Activated T-cell treated with anti-CD3 and anti-CD28 coated beads, Interleukin-2, amount 50 U/mL, for 72 hours (primary cell): ENCODE measurements at regions not wholly inside any gene's neighbourhood (a gene's known extent, or its start where the extent isn't known, plus 50 kb on each side); places are given as distances from the start of the nearest gene placed in this dataset.

ENCODE experiments used
- ATAC-seq, 2 donors: fragments of 150-1000 bp; cut with Tn5 transposase; replicated peaks in 1 of 2; 2 replicates each; pipeline ENCODE4 v1.10.0; 2021; ENCODE audit warnings: moderate library complexity in 2 of 2, mild to moderate bottlenecking in 1 of 2
- DNase-seq, 2 donors: peaks; one replicate each; pipeline ENCODE4 v3.0.0; 2021 to 2022; ENCODE audit warnings: mixed read lengths in 1 of 2
- H3K27ac Mint-ChIP-seq: one replicate; pipeline ENCODE4 v1.8.0; 2022; ENCODE audit warnings: mild to moderate bottlenecking, moderate library complexity, mixed read lengths
- H3K27me3 Mint-ChIP-seq: one replicate; pipeline ENCODE4 v1.8.0; 2022; ENCODE audit warnings: low read depth, mixed read lengths
- H3K36me3 Mint-ChIP-seq, 2 donors: one replicate each; pipeline ENCODE4 v1.8.0; 2022; ENCODE audit warnings: mixed read lengths in 2 of 2, mild to moderate bottlenecking in 1 of 2; ENCODE audit not compliant: insufficient read depth in 2 of 2
- H3K4me1 Mint-ChIP-seq: one replicate; pipeline ENCODE4 v1.8.0; 2022; ENCODE audit warnings: low read depth, mixed read lengths
- H3K4me3 Mint-ChIP-seq, 2 donors: one replicate each; pipeline ENCODE4 v1.8.0; 2022; ENCODE audit warnings: mild to moderate bottlenecking in 2 of 2, mixed read lengths in 2 of 2, moderate library complexity in 2 of 2
- H3K9me3 Mint-ChIP-seq, 2 donors: one replicate each; pipeline ENCODE4 v1.8.0; 2022; ENCODE audit warnings: mixed read lengths in 2 of 2

DNA sequence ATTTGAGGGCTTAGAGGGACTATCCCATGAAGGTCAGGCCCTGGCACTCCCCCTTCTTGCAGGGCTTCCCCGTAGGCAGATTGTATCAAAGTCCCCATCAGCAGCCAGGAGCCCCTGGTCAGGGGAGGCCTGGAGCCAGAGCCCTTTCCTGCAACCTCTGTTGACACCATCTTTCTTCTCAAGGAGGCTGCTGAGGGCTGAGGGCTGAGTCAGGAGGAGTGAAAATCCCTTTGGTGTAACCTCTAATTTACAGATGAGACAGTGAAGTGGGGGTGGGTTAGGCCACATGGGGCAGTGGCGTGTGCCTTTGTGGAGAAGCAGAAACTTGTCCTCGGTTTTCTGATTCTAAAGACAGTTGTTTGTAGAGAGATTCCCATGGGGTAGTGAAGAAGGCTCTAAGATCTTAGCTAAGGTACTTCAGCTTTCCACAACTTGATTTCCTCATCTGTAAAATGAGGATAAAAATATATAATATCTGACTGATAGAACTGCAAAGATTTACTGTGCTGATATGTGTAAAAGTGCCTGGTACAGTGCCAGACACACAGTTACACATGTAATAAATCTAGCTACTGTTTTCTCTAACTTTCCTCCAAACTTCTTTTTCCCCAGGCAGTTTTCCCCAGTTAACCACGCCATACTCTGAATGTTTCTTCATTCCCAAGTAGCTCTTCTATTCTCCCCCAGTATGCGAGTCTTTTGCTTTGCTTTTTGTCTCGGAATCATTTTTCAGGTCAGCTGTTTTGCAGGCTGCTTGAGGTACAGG is 249.4 kb upstream of the TPM1 start:
- peaks cover 8% of the 10 kb centered on the region for H3K27me3 Mint-ChIP-seq
- no peak overlapping the region for H3K27ac Mint-ChIP-seq
- no peaks in the 10 kb centered on the region for H3K4me1 Mint-ChIP-seq
- no peaks in the 10 kb centered on the region for H3K9me3 Mint-ChIP-seq
- no peaks in the 10 kb centered on the region for H3K36me3 Mint-ChIP-seq
- ATAC-seq (no peak), DNase-seq (no peak)
- no peak overlapping the region for H3K4me3 Mint-ChIP-seq

DNA sequence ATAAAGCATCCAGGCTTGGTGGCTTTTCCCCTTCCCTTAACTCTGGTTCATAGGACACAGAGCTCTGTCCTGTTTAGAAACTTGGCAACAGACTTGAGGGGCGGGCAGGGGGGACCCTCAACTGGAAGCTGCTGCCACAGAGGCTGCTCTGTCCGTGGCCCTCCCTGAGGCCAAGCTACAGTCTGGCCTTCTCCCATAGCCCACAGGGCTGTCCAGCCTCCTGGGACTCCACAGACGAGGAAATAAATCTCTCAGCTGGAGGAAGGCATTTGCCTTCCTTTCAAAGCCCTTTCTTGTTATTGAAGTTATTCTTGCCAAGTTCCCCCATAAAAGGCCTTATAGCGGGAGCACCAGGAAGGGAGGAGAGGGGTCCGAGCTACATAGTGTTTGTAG is 248.8 kb upstream of the TPM1 start:
- H3K27me3 Mint-ChIP-seq, result peaks cover 8% of the 10 kb centered on the region
- H3K9me3 Mint-ChIP-seq, result no peaks in the 10 kb centered on the region
- ATAC-seq (no peak), DNase-seq (no peak)
- no peaks in the 10 kb centered on the region for H3K36me3 Mint-ChIP-seq
- H3K4me1 Mint-ChIP-seq, result no peaks in the 10 kb centered on the region
- no peak overlapping the region for H3K27ac Mint-ChIP-seq
- H3K4me3 Mint-ChIP-seq, result no peak overlapping the region

DNA sequence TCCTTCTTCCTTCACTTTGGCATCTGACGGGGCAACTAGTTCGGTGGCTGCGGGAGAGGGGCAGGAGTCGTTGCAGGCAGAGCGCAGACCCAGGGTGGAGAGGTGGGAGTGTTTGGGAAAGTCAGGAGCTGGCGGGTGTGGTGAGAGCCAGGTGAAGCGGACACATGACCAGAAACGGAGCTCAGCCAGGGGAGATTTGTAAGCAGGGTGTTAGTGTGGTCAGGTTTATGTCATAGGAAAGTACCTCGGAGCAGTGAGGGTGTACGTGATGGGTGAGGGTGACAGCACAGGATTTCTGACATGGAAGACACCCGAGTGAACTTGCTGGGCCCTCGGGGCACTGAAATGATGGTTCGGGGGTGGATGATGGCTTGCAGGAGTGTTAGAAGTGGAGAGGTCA is 247.4 kb upstream of the TPM1 start:
- H3K4me3 Mint-ChIP-seq, result no peak overlapping the region
- no peaks in the 10 kb centered on the region for H3K36me3 Mint-ChIP-seq
- peaks cover 4% of the 10 kb centered on the region for H3K27me3 Mint-ChIP-seq
- no peak overlapping the region for H3K27ac Mint-ChIP-seq
- H3K4me1 Mint-ChIP-seq, result no peaks in the 10 kb centered on the region
- ATAC-seq, result no peak
- no peak for DNase-seq
- no peaks in the 10 kb centered on the region for H3K9me3 Mint-ChIP-seq

DNA sequence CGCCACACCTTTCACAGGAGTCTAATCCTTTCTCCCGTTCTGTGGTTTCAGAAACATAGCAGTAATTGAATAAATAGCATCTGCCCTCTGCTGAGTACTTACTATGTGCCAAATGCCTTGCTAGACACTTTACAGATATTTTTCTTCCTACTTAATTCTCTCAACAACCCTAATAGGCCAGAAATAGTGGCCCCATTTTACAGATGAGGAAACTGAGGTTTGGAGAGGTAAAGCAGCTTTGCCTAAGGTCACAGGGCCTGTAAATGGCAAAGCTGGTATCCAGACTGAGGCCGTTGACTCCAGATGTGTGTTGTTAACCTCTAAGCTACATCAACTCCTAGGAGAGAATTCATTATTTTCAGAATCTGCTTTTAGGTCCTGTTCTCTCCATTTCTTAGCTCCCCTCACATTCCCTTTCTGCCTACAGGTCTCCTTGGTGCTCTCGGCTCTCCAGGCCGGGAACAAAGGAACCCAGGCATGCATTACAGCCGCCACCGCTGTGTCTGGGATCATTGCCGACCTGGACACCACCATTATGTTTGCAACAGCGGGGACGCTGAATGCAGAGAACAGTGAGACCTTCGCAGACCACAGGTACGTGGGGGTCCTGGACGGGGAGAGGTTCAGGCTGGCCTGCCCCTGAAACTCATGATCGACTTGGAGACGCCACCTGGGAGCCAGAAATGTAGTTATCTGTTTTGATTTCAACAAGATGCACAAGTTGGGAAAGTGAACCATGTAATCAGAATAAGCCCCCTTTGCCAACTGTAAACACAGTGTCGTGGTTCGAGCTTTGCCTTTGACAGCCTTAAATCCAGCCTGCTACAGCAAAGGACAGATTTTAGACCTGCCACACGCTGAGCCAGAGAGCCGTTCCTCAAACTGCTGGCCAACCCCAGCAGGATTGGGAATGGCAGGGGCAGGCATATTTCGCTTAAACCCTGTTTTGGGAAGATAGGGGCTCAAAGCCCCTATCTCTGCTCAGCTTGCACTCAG is 246.5 kb upstream of the TPM1 start:
- H3K9me3 Mint-ChIP-seq, result no peaks in the 10 kb centered on the region
- H3K36me3 Mint-ChIP-seq, result no peaks in the 10 kb centered on the region
- DNase-seq (no peak), ATAC-seq (no peak)
- H3K4me3 Mint-ChIP-seq, result no peak overlapping the region
- H3K27me3 Mint-ChIP-seq, result no peaks in the 10 kb centered on the region
- no peak overlapping the region for H3K27ac Mint-ChIP-seq
- H3K4me1 Mint-ChIP-seq, result no peaks in the 10 kb centered on the region

DNA sequence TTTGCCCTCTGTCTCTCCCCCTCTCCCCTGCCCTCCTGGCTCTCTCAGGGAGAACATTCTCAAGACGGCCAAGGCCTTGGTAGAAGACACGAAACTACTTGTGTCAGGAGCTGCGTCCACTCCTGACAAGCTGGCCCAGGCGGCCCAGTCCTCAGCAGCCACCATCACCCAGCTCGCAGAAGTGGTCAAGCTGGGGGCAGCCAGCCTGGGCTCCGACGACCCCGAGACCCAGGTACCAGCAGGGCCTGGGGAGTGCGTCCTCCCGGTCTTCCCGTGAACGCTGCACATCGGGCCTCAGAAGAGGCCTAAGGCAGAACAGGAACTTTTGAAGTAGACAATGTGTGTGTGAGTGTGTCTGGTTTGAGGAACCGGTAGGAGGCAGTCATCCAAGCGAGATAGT is 245.4 kb upstream of the TPM1 start:
- H3K27me3 Mint-ChIP-seq, result no peaks in the 10 kb centered on the region
- DNase-seq (no peak), ATAC-seq (no peak)
- H3K27ac Mint-ChIP-seq, result no peak overlapping the region
- H3K36me3 Mint-ChIP-seq, result no peaks in the 10 kb centered on the region
- H3K4me3 Mint-ChIP-seq, result no peak overlapping the region
- H3K4me1 Mint-ChIP-seq, result no peaks in the 10 kb centered on the region
- H3K9me3 Mint-ChIP-seq, result no peaks in the 10 kb centered on the region

DNA sequence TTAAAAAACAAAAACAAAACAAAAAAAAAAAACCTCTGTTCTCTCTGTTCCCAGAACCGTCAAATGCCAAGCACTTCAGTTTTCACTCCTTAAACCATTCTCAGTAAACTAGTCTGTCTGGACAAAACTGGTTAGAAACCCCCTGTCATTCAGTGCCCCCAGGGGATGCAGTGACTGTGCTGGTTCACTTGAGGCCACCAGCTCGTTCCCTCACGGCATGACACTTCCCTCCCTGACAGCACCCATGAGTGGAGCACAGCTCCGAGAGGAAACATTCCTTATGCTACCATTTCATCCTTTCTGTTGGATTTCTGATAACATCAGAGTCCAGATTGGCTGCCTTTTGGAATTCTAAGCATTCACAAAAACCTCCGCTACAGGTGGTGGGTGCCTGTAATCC is 244.0 kb upstream of the TPM1 start:
- no peaks in the 10 kb centered on the region for H3K9me3 Mint-ChIP-seq
- no peak overlapping the region for H3K4me3 Mint-ChIP-seq
- DNase-seq (no peak), ATAC-seq (no peak)
- H3K36me3 Mint-ChIP-seq, result no peaks in the 10 kb centered on the region
- no peak overlapping the region for H3K27ac Mint-ChIP-seq
- H3K27me3 Mint-ChIP-seq, result no peaks in the 10 kb centered on the region
- H3K4me1 Mint-ChIP-seq, result no peaks in the 10 kb centered on the region

DNA sequence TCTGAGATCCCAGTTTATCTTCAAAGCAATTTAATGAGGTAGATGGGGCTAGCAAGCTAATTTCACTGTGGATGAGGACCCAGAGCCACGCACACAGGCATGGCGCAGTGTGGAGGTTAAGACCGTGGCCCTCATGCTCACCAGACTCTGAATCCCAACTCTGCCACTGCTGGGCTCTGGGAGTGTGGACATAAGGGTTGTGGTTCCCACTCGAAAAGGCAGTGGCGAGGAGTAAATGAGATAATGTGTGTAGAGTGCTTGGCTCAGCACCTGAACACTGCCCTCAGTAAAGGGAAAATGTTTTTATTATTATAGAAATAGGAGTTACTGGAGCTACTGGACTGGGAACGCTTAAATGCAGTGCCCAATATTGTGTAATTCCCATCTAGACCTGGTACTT is 243.5 kb upstream of the TPM1 start:
- no peaks in the 10 kb centered on the region for H3K27me3 Mint-ChIP-seq
- DNase-seq, result no peak
- H3K4me3 Mint-ChIP-seq, result no peak overlapping the region
- no peaks in the 10 kb centered on the region for H3K9me3 Mint-ChIP-seq
- H3K27ac Mint-ChIP-seq, result no peak overlapping the region
- H3K4me1 Mint-ChIP-seq, result no peaks in the 10 kb centered on the region
- no peak for ATAC-seq
- H3K36me3 Mint-ChIP-seq, result no peaks in the 10 kb centered on the region

DNA sequence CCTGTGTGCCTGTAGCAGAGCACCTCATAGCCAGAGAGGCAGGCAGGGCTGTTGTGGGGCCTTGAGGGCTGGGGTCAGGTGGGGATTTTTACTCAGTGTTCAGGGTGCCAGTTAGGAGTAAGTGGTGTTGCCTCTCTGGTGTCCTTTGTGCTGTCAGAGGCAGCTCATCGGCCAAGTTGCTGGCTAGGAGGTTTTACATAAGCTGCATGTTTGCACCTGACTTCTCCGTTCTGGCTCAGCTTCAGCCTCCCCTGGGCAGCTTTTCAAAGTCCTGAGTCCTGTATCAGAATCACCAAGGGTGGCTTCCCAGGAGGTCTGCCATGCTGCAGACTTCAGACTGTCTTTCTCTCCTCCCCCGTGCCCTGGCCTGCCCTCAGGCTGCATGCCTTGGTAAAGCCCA is 242.6 kb upstream of the TPM1 start:
- H3K27ac Mint-ChIP-seq, result no peak overlapping the region
- no peaks in the 10 kb centered on the region for H3K36me3 Mint-ChIP-seq
- DNase-seq (no peak), ATAC-seq (no peak)
- no peaks in the 10 kb centered on the region for H3K27me3 Mint-ChIP-seq
- no peaks in the 10 kb centered on the region for H3K9me3 Mint-ChIP-seq
- no peak overlapping the region for H3K4me3 Mint-ChIP-seq
- H3K4me1 Mint-ChIP-seq, result no peaks in the 10 kb centered on the region

DNA sequence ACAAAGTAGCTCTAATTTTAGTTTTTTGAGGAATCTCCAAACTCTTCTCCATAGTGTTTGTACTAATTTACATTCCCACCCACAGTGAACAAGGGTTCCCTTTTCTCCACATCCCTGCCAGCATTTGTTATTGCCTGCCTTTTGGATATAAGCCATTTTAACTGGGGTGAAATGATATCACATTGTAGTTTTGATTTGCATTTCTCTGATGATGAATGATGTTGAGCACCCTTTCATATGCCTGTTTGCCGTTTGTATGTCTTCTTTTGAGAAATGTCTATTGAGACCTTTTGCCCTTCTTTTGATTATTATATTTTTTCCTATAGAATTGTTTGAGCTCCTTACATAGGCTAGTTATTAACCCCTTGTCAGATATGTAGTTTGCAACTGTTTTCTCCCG is 239.9 kb upstream of the TPM1 start:
- Mint-ChIP-seq H3K27me3 (no peaks in the 10 kb centered on the region), H3K9me3 (no peaks in the 10 kb centered on the region), H3K27ac (no peak overlapping the region), H3K4me1 (no peaks in the 10 kb centered on the region), H3K36me3 (no peaks in the 10 kb centered on the region), H3K4me3 (no peak overlapping the region)
- ATAC-seq (no peak), DNase-seq (no peak)

DNA sequence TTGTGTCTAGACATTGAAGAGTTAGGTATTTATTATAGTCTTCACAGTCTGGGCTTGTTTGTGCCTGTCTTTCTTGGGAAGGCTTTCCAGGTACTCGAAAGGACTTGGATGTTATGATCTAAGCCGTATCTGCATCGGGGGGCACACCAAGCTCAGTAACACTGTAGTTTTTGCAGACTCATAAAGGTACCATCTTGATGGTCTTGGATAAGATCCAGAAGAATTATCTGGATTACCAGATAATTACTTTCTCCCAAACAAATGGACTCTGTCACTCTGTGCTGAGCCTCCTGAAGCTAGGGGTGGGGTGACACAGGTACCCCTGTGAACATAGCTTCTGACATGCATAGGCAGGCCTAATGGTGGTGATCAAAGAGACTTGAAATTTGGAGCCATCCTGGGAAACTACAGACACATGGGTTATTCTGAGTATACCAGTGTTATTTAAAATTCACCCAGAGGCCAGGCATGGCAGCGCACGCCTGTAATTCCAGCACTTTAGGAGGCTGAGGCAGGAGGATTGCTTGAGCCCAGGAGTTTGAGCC is 238.6 kb upstream of the TPM1 start:
- H3K27ac Mint-ChIP-seq, result no peak overlapping the region
- H3K27me3 Mint-ChIP-seq, result no peaks in the 10 kb centered on the region
- no peak for DNase-seq
- H3K9me3 Mint-ChIP-seq, result no peaks in the 10 kb centered on the region
- ATAC-seq, result no peak
- H3K36me3 Mint-ChIP-seq, result no peaks in the 10 kb centered on the region
- H3K4me1 Mint-ChIP-seq, result no peaks in the 10 kb centered on the region
- no peak overlapping the region for H3K4me3 Mint-ChIP-seq

DNA sequence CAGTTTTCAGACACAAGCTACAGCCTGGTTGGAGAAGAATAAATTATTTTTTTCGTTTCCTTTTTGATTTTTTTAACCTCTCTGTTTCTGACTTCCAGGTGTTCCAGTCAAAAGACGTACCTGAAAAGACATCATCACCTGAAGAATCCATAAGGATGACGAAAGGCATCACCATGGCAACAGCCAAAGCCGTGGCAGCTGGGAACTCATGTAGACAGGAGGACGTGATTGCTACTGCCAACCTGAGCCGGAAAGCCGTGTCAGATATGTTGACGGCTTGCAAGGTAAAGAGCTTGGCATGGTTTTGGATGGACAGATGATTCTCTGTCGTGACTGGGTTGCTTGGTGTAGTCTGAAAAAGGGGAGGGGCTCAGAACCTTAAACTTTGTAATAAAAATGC is 237.0 kb upstream of the TPM1 start:
- H3K27ac Mint-ChIP-seq, result no peak overlapping the region
- H3K4me1 Mint-ChIP-seq, result no peaks in the 10 kb centered on the region
- DNase-seq (no peak), ATAC-seq (no peak)
- no peaks in the 10 kb centered on the region for H3K36me3 Mint-ChIP-seq
- H3K9me3 Mint-ChIP-seq, result no peaks in the 10 kb centered on the region
- H3K27me3 Mint-ChIP-seq, result no peaks in the 10 kb centered on the region
- H3K4me3 Mint-ChIP-seq, result no peak overlapping the region

DNA sequence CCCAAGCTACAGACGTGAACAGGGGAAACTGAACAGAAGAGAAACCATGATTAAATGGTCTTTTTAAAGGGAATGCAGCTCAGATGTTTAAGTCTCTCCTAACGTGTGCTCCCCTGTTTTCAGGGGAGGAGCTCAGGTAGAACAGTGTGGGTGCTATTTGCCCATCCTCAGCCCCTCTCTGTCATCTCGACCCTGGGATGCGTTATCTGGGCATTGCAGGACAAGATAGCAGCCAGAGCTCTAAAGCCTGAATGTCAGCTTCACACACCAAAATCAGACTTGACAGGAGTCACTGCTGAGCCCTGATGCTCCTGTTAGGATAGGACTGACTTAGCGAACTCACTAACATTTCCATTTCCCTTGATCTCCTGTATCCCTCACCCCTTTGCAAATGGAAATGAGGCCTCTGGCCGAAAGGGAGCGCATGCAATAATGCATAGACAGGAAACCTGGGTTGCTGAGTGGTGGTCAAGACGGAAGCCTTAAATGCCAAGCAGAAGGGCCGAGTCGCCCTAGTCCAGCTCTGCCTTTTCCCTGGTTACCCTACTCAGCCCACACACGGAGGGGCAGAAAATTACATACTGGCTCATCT is 234.9 kb upstream of the TPM1 start:
- ATAC-seq (no peak), DNase-seq (no peak)
- Mint-ChIP-seq H3K4me1 (no peaks in the 10 kb centered on the region), H3K9me3 (no peaks in the 10 kb centered on the region), H3K36me3 (no peaks in the 10 kb centered on the region), H3K27ac (no peak overlapping the region), H3K27me3 (no peaks in the 10 kb centered on the region), H3K4me3 (no peak overlapping the region)
